ENCODE measurements at regions not wholly inside any gene's neighbourhood (a gene's known extent, or its start where the extent isn't known, plus 50 kb on each side); places are given as distances from the start of the nearest gene placed in this dataset.

DNA sequence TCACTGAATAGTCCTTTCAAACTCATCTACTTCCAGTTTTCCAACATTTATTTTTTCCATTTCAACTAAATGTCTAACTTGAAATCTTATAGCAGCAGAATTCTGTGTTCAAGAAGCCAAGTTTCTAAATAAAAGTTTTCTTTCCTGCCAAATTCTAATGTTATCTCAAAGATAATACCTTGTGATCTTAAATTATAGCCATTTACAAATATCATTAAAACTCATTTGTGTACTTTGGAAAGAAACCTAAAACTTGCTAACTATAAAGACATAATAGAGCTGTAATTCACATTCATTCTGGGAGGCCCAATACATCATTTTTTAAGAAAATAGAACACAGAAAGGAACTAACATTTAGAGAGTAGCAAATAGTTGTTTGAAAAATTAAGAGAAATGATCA lies 83.9 kb downstream of the MAD2L1 start:
- ChIA-PET CTCF (ENCODE audit: partially characterized antibody) (no interaction called here), POLR2A (ENCODE audit: partially characterized antibody) (no interaction called here)
- Mint-ChIP-seq H3K27me3 (peaks cover 2 to 3% of the 10 kb centered on the region in 2 donors), H3K27ac (no peak overlapping the region), H3K9me3 (peaks cover 0 to 2% (median 0%) of the 10 kb centered on the region in 8 donors), H3K36me3 (no peaks in the 10 kb centered on the region), H3K4me3 (no peak overlapping the region), H3K4me1 (no peaks in the 10 kb centered on the region)
- Histone ChIP-seq H3K4me1 (ENCODE audit: insufficient read depth, low read length) (no peaks in the 10 kb centered on the region), H3K9me3 (ENCODE audit: control insufficient read depth in 1 of 2, low read length in 2 of 2) (no peaks in the 10 kb centered on the region), H3K4me3 (ENCODE audit: low read length in 2 of 2) (no peak overlapping the region), H3K27me3 (ENCODE audit: insufficient read depth, low read length) (no peaks in the 10 kb centered on the region), H3K36me3 (ENCODE audit: insufficient read depth, low read length) (no peaks in the 10 kb centered on the region), H3K27ac (ENCODE audit: low read depth, low read length) (no peak overlapping the region)
- intact Hi-C loops (cut with micrococcal nuclease) = no loop called here
- DNase-seq = no peak

DNA sequence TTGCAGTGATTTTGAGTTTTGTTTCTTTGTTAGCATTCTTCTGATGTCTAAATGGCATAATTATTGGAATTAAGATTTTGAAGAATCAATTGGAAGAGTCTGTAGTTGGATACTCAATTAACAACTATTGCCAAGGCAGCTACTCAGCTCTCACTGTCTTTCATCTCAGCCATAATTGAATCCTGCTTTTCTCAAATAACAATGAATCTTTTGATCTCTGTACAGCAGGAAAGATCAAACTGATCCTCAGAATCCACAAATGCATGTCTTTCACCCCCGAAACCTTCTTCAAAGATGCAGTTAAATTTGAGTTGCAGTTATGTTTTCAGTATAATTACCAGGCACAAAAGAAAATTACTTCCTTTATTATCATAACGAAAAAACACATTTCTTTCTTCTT lies 86.2 kb downstream of the MAD2L1 start:
- intact Hi-C loops (cut with micrococcal nuclease) = no loop called here
- Mint-ChIP-seq H3K4me3 (no peak overlapping the region), H3K4me1 (no peaks in the 10 kb centered on the region), H3K9me3 (no peaks in the 10 kb centered on the region), H3K36me3 (no peaks in the 10 kb centered on the region), H3K27me3 (peaks cover 3 to 4% of the 10 kb centered on the region in 2 donors), H3K27ac (no peak overlapping the region)
- H3K9me3 ChIP-seq (ENCODE audit: control insufficient read depth in 1 of 2, low read length in 2 of 2) = no peaks in the 10 kb centered on the region
- H3K27me3 ChIP-seq (ENCODE audit: insufficient read depth, low read length) = no peaks in the 10 kb centered on the region
- H3K4me3 ChIP-seq (ENCODE audit: low read length in 2 of 2) = no peak overlapping the region
- CTCF ChIA-PET (ENCODE audit: partially characterized antibody) = no interaction called here
- POLR2A ChIA-PET (ENCODE audit: partially characterized antibody) = no interaction called here
- no peaks in the 10 kb centered on the region for H3K36me3 ChIP-seq (ENCODE audit: insufficient read depth, low read length)
- no peaks in the 10 kb centered on the region for H3K4me1 ChIP-seq (ENCODE audit: insufficient read depth, low read length)
- no peak overlapping the region for H3K27ac ChIP-seq (ENCODE audit: low read depth, low read length)
- no peak for DNase-seq

DNA sequence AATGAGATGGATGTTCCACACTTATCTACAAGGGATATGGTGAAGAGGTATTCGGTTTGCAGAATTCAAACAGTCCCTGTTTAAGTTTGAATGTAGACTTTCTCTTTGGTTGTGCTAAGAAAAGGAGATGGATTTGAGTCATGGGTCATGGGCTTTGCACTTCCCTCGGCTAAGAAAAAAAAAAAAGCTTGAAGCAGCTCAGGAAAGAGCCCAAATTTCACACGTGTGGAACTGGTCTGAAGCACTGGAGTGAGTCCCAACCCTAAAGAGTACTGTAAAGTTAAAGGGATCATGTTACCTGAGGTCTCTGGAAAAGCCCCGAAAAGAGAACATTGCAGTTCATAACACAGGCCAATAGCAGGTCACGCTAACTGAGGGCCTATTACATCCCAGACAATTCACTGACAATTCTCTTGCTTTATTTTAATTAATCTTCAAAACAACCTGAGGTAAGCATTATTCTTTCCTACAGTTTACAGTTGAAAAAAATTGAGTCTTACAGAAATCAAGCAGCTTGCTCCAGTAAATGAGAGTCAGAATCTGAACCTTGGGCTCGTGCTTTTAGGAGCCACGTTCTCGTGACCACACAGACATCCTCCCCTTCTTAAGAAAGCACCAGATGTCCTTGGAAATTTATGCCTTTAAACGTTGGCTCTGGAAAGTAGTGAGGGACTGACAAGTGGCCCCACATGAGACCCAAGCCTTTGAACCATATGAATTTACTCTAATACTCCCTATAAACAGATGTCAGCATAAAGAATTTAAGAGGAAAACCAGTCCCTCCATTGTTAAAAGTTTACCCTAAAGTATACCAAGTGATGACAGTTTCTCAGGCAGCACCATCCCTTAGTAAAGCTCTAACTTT lies 89.3 kb downstream of the MAD2L1 start:
- Mint-ChIP-seq H3K4me1 (no peaks in the 10 kb centered on the region), H3K4me3 (no peak overlapping the region), H3K36me3 (no peaks in the 10 kb centered on the region), H3K9me3 (peaks cover 0 to 2% (median 0%) of the 10 kb centered on the region in 8 donors), H3K27me3 (peaks cover 3 to 6% of the 10 kb centered on the region in 2 donors), H3K27ac (no peak overlapping the region)
- Histone ChIP-seq H3K4me3 (ENCODE audit: low read length in 2 of 2) (no peak overlapping the region), H3K27ac (ENCODE audit: low read depth, low read length) (no peak overlapping the region), H3K36me3 (ENCODE audit: insufficient read depth, low read length) (no peaks in the 10 kb centered on the region), H3K4me1 (ENCODE audit: insufficient read depth, low read length) (no peaks in the 10 kb centered on the region), H3K9me3 (ENCODE audit: control insufficient read depth in 1 of 2, low read length in 2 of 2) (no peaks in the 10 kb centered on the region), H3K27me3 (ENCODE audit: insufficient read depth, low read length) (no peaks in the 10 kb centered on the region)
- intact Hi-C loops (cut with micrococcal nuclease) = no loop called here
- POLR2A ChIA-PET (ENCODE audit: partially characterized antibody) = no interaction called here
- CTCF ChIA-PET (ENCODE audit: partially characterized antibody) = no interaction called here
- no peak for DNase-seq

DNA sequence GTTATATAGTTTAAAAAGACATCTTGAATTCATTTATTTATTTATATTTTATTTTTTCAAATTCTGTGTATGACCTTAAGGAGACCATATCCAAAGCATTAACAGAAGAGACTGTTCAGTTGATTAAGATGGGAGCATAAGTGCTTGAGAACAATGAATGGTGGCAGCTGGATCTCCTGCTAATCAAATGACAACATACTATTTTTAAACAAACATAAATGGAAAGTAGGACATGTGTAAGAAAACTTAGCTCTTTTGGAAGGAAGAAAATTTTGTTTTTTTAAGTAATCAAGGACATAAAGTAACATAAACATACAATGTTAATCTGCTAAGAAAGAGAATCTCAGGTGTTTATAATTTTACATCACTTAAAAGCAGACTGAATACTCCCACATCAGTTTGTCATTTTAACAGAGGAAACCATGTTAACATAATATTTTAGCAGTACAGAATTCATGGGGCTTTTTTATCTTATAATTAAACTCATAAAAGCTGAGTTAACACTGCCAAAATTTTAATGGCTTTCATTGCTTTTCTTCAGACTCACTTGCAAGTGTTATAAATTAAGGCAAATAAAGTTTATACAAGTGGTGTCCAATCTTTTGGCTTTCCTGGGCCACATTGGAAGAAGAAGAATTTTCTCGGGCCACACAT lies 95.1 kb downstream of the MAD2L1 start:
- POLR2A ChIA-PET (ENCODE audit: partially characterized antibody) = interaction anchor here (1.2 kb wide), 1 partner anchor 9 kb away, joined by 3 read pairs; no protein-coding TSS in a partner anchor
- Mint-ChIP-seq H3K9me3 (peaks cover 0 to 2% (median 0%) of the 10 kb centered on the region in 8 donors), H3K4me3 (no peak overlapping the region), H3K27me3 (peaks cover 2 to 7% of the 10 kb centered on the region in 2 donors), H3K36me3 (no peaks in the 10 kb centered on the region), H3K4me1 (no peaks in the 10 kb centered on the region), H3K27ac (no peak overlapping the region)
- Histone ChIP-seq H3K27ac (ENCODE audit: low read depth, low read length) (no peak overlapping the region), H3K4me1 (ENCODE audit: insufficient read depth, low read length) (no peaks in the 10 kb centered on the region), H3K36me3 (ENCODE audit: insufficient read depth, low read length) (no peaks in the 10 kb centered on the region), H3K4me3 (ENCODE audit: low read length in 2 of 2) (no peak overlapping the region), H3K9me3 (ENCODE audit: control insufficient read depth in 1 of 2, low read length in 2 of 2) (no peaks in the 10 kb centered on the region), H3K27me3 (ENCODE audit: insufficient read depth, low read length) (no peaks in the 10 kb centered on the region)
- intact Hi-C loops (cut with micrococcal nuclease) = no loop called here
- no peak for DNase-seq
- CTCF ChIA-PET (ENCODE audit: partially characterized antibody) = no interaction called here

DNA sequence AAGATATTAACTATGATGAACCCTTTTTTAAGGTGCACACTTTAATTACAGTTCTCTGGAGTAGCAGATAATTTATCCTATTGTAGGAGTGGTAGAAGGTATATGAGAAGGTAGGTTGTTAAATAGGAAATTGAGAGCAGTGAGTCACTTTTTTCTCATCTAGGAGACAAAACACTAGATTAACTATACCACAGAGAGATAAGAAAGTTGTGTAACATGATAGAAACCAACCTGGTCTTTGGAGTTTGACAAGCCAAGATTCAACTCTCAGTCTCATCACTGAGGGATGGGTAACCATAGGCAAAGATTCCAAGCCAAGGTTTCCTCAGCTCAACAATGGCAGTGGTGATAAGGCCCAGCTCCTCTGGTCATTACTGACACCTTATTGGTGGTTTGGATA lies 104.0 kb downstream of the MAD2L1 start:
- Histone ChIP-seq H3K27me3 (ENCODE audit: insufficient read depth, low read length) (no peaks in the 10 kb centered on the region), H3K4me1 (ENCODE audit: insufficient read depth, low read length) (no peaks in the 10 kb centered on the region), H3K27ac (ENCODE audit: low read depth, low read length) (no peak overlapping the region), H3K36me3 (ENCODE audit: insufficient read depth, low read length) (no peaks in the 10 kb centered on the region), H3K9me3 (ENCODE audit: control insufficient read depth in 1 of 2, low read length in 2 of 2) (no peaks in the 10 kb centered on the region), H3K4me3 (ENCODE audit: low read length in 2 of 2) (no peak overlapping the region)
- DNase-seq = no peak
- ChIA-PET CTCF (ENCODE audit: partially characterized antibody) (no interaction called here), POLR2A (ENCODE audit: partially characterized antibody) (interaction anchor here (0.9 kb wide), 1 partner anchor 9 kb away, joined by 3 read pairs; no protein-coding TSS in a partner anchor)
- Mint-ChIP-seq H3K27me3 (peaks cover 0 to 2% of the 10 kb centered on the region in 2 donors), H3K9me3 (peaks cover 0 to 2% (median 0%) of the 10 kb centered on the region in 8 donors), H3K4me1 (no peaks in the 10 kb centered on the region), H3K27ac (no peak overlapping the region), H3K36me3 (no peaks in the 10 kb centered on the region), H3K4me3 (no peak overlapping the region)
- intact Hi-C loops (cut with micrococcal nuclease) = no loop called here

DNA sequence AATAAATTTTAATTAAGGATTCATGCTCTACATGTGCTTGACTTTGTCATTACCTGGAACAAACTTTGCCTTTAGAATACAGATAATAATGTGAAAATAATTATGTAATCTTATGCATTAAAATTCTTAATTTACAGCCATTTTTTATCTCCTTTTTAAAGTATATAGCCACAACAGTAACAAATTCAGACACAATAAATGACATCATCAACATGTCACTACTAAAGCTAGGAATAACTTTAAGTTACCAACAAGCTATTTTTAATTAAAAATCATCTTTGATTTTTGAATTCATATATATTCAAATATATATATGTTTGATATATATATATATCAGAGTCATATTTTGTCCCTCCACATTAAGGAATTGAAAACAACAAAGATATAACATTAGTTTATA lies 107.7 kb downstream of the MAD2L1 start:
- Histone ChIP-seq H3K4me1 (ENCODE audit: insufficient read depth, low read length) (no peaks in the 10 kb centered on the region), H3K27me3 (ENCODE audit: insufficient read depth, low read length) (no peaks in the 10 kb centered on the region), H3K27ac (ENCODE audit: low read depth, low read length) (no peak overlapping the region), H3K36me3 (ENCODE audit: insufficient read depth, low read length) (no peaks in the 10 kb centered on the region), H3K4me3 (ENCODE audit: low read length in 2 of 2) (no peak overlapping the region), H3K9me3 (ENCODE audit: control insufficient read depth in 1 of 2, low read length in 2 of 2) (no peaks in the 10 kb centered on the region)
- ChIA-PET CTCF (ENCODE audit: partially characterized antibody) (no interaction called here), POLR2A (ENCODE audit: partially characterized antibody) (no interaction called here)
- Mint-ChIP-seq H3K36me3 (no peaks in the 10 kb centered on the region), H3K9me3 (peaks cover 0 to 17% (median 6%) of the 10 kb centered on the region in 8 donors), H3K27ac (no peak overlapping the region), H3K27me3 (peaks cover 0 to 2% of the 10 kb centered on the region in 2 donors), H3K4me1 (no peaks in the 10 kb centered on the region), H3K4me3 (no peak overlapping the region)
- intact Hi-C loops (cut with micrococcal nuclease) = no loop called here
- DNase-seq = no peak

DNA sequence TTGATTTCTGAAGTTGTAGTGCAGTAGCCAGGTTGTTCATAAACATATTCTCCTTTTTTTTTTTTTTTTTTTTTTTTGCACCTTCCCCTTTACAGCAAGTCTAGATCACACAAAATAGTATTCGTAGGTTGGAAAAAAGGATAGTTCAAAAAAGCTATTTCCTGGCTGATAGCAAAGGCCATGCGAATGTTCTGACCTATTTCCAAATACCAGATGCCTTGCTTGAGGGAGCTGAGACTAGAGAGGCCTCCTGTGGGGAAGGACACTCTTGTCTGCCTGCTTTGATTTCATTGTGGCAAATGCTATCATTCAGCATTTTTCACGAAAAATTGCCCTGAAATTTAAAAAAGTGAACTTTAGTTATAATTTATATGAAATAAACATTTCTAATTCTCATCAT lies 111.4 kb downstream of the MAD2L1 start:
- CTCF ChIA-PET (ENCODE audit: partially characterized antibody) = no interaction called here
- H3K4me3 Mint-ChIP-seq = no peak overlapping the region
- H3K36me3 Mint-ChIP-seq = no peaks in the 10 kb centered on the region
- Histone ChIP-seq H3K27ac (ENCODE audit: low read depth, low read length) (no peak overlapping the region), H3K4me1 (ENCODE audit: insufficient read depth, low read length) (no peaks in the 10 kb centered on the region), H3K36me3 (ENCODE audit: insufficient read depth, low read length) (no peaks in the 10 kb centered on the region), H3K27me3 (ENCODE audit: insufficient read depth, low read length) (no peaks in the 10 kb centered on the region), H3K4me3 (ENCODE audit: low read length in 2 of 2) (no peak overlapping the region), H3K9me3 (ENCODE audit: control insufficient read depth in 1 of 2, low read length in 2 of 2) (no peaks in the 10 kb centered on the region)
- H3K27me3 Mint-ChIP-seq = no peaks in the 10 kb centered on the region
- no peaks in the 10 kb centered on the region for H3K4me1 Mint-ChIP-seq
- no peak overlapping the region for H3K27ac Mint-ChIP-seq
- intact Hi-C loops (cut with micrococcal nuclease) = no loop called here
- H3K9me3 Mint-ChIP-seq = peaks cover 0 to 17% (median 6%) of the 10 kb centered on the region in 8 donors
- no peak for DNase-seq
- POLR2A ChIA-PET (ENCODE audit: partially characterized antibody) = no interaction called here
